Astrocyte (in vitro differentiated cells and primary cell): ENCODE measurements at regions not wholly inside any gene's neighbourhood (a gene's known extent, or its start where the extent isn't known, plus 50 kb on each side); places are given as distances from the start of the nearest gene placed in this dataset.

ENCODE experiments used
- DNase-seq: peaks from one replicate; pipeline ENCODE4 v3.0.0-alpha.2; 2010; ENCODE audit warnings: low read depth
- FAIRE-seq: peaks from 2 replicates; lab custom pipeline; 2011; peaks lifted over from hg19 to GRCh38; lab: Jason Lieb, UNC
- H2AFZ ChIP-seq: 2 replicates; pipeline ENCODE4 v1.6.0; 2012; ENCODE audit warnings: low read depth, low read length, inconsistent platforms
- H3K27ac ChIP-seq: 2 replicates; pipeline ENCODE4 v1.5.1; 2011; ENCODE audit warnings: low read depth, low read length, inconsistent platforms
- H3K27me3 ChIP-seq: 2 replicates; pipeline ENCODE4 v1.6.0; 2011; ENCODE audit warnings: low read length, inconsistent platforms; ENCODE audit not compliant: insufficient read depth
- H3K36me3 ChIP-seq: 2 replicates; pipeline ENCODE4 v1.5.1; 2011; ENCODE audit warnings: low read length, inconsistent platforms; ENCODE audit not compliant: insufficient read depth
- H3K4me1 ChIP-seq: 2 replicates; pipeline ENCODE4 v1.5.1; 2011; ENCODE audit warnings: low read length, inconsistent platforms; ENCODE audit not compliant: insufficient read depth
- H3K4me2 ChIP-seq: 2 replicates; pipeline ENCODE4 v1.6.0; 2012; ENCODE audit warnings: low read length, inconsistent platforms
- H3K4me3 ChIP-seq: 2 replicates; pipeline ENCODE4 v1.5.1; 2011; ENCODE audit warnings: low read depth, mild to moderate bottlenecking, low read length, inconsistent platforms; ENCODE audit not compliant: insufficient read depth
- H3K79me2 ChIP-seq: 2 replicates; pipeline ENCODE4 v1.6.0; 2012; ENCODE audit warnings: mild to moderate bottlenecking, low read length, inconsistent platforms; ENCODE audit not compliant: insufficient read depth
- H3K9ac ChIP-seq: 2 replicates; pipeline ENCODE4 v1.6.0; 2012; ENCODE audit warnings: mild to moderate bottlenecking, low read length, inconsistent platforms
- H3K9me3 ChIP-seq: 2 replicates; pipeline ENCODE4 v1.5.1; 2012; ENCODE audit warnings: low read depth, mild to moderate bottlenecking, low read length, inconsistent platforms; ENCODE audit not compliant: insufficient read depth
- H4K20me1 ChIP-seq: 2 replicates; pipeline ENCODE4 v1.6.0; 2012; ENCODE audit warnings: low read length, inconsistent platforms; ENCODE audit not compliant: insufficient read depth
- H3K27ac Mint-ChIP-seq: one replicate; pipeline ENCODE4 v1.8.0; 2021; ENCODE audit warnings: mild to moderate bottlenecking, mixed read lengths; ENCODE audit not compliant: unreplicated experiment
- H3K27me3 Mint-ChIP-seq: one replicate; pipeline ENCODE4 v1.8.0; 2021; ENCODE audit warnings: low read depth, mixed read lengths; ENCODE audit not compliant: unreplicated experiment
- H3K36me3 Mint-ChIP-seq: one replicate; pipeline ENCODE4 v1.8.0; 2021; ENCODE audit warnings: low read depth, mixed read lengths; ENCODE audit not compliant: unreplicated experiment
- H3K4me1 Mint-ChIP-seq: one replicate; pipeline ENCODE4 v1.8.0; 2021; ENCODE audit warnings: low read depth, mixed read lengths; ENCODE audit not compliant: unreplicated experiment
- H3K4me3 Mint-ChIP-seq: one replicate; pipeline ENCODE4 v1.8.0; 2021; ENCODE audit warnings: mild to moderate bottlenecking, moderate library complexity, mixed read lengths; ENCODE audit not compliant: unreplicated experiment
- H3K9me3 Mint-ChIP-seq: one replicate; pipeline ENCODE4 v1.8.0; 2021; ENCODE audit warnings: mild to moderate bottlenecking, mixed read lengths; ENCODE audit not compliant: unreplicated experiment
- CTCF ChIP-seq: IDR thresholded peaks from 2 replicates; pipeline ENCODE4 v1.5.1; 2011; ENCODE audit warnings: low read depth, mild to moderate bottlenecking, inconsistent platforms, low read length, moderate library complexity; ENCODE audit not compliant: insufficient read depth
- EZH2 ChIP-seq: IDR thresholded peaks from 2 replicates; pipeline ENCODE4 v1.6.1; 2012; ENCODE audit warnings: mild to moderate bottlenecking, low read length, inconsistent platforms; ENCODE audit not compliant: insufficient read depth

- no peaks in the 10 kb centered on the region for H3K9me3 Mint-ChIP-seq
- no peak overlapping the region for H3K9ac ChIP-seq
- FAIRE-seq: no peak
- H3K36me3 ChIP-seq: no peaks in the 10 kb centered on the region
- H3K9me3 ChIP-seq: no peaks in the 10 kb centered on the region
- no peaks in the 10 kb centered on the region for H3K4me1 ChIP-seq
- TF ChIP-seq EZH2: no peak
- no peak for TF ChIP-seq CTCF
- H3K4me2 ChIP-seq: no peak overlapping the region
- no peaks in the 10 kb centered on the region for H3K27me3 Mint-ChIP-seq
- no peak overlapping the region for H3K27ac ChIP-seq
- no peaks in the 10 kb centered on the region for H3K27me3 ChIP-seq
- H3K4me3 ChIP-seq: no peak overlapping the region
- no peak for DNase-seq
- no peak overlapping the region for H3K4me3 Mint-ChIP-seq
- peak overlapping the region; percentile 23 for H3K27ac Mint-ChIP-seq
- peaks cover 8% of the 10 kb centered on the region for H3K4me1 Mint-ChIP-seq
- H3K79me2 ChIP-seq: no peaks in the 10 kb centered on the region
- no peaks in the 10 kb centered on the region for H3K36me3 Mint-ChIP-seq
- H2AFZ ChIP-seq: no peak overlapping the region
- H4K20me1 ChIP-seq: no peaks in the 10 kb centered on the region
Measured at GRCh38 chr16:54873071-54873470, 57.6 kb upstream of the IRX5 start.

- Histone ChIP-seq H3K4me2 (no peak overlapping the region), H3K79me2 (no peaks in the 10 kb centered on the region), H2AFZ (no peak overlapping the region), H3K27ac (no peak overlapping the region), H3K4me3 (no peak overlapping the region), H3K9ac (no peak overlapping the region), H4K20me1 (no peaks in the 10 kb centered on the region), H3K27me3 (no peaks in the 10 kb centered on the region), H3K9me3 (no peaks in the 10 kb centered on the region), H3K4me1 (no peaks in the 10 kb centered on the region), H3K36me3 (no peaks in the 10 kb centered on the region)
- Mint-ChIP-seq H3K27me3 (peaks cover 1% of the 10 kb centered on the region), H3K4me1 (no peaks in the 10 kb centered on the region), H3K27ac (no peak overlapping the region), H3K36me3 (no peaks in the 10 kb centered on the region), H3K9me3 (peaks cover 7% of the 10 kb centered on the region), H3K4me3 (no peak overlapping the region)
- no peak for FAIRE-seq
- TF ChIP-seq EZH2: no peak
- TF ChIP-seq CTCF: no peak
- DNase-seq: no peak
Measured at GRCh38 chr16:54870151-54870550, 60.5 kb upstream of the IRX5 start.

- no peaks in the 10 kb centered on the region for H3K36me3 ChIP-seq
- Mint-ChIP-seq H3K27ac (no peak overlapping the region), H3K9me3 (peaks cover 7% of the 10 kb centered on the region), H3K4me3 (no peak overlapping the region), H3K36me3 (no peaks in the 10 kb centered on the region), H3K4me1 (no peaks in the 10 kb centered on the region), H3K27me3 (peaks cover 1% of the 10 kb centered on the region)
- H3K79me2 ChIP-seq: no peaks in the 10 kb centered on the region
- TF ChIP-seq CTCF: no peak
- TF ChIP-seq EZH2: no peak
- H3K4me2 ChIP-seq: no peak overlapping the region
- H3K9ac ChIP-seq: no peak overlapping the region
- H4K20me1 ChIP-seq: no peaks in the 10 kb centered on the region
- no peaks in the 10 kb centered on the region for H3K27me3 ChIP-seq
- H2AFZ ChIP-seq: no peak overlapping the region
- H3K4me3 ChIP-seq: no peak overlapping the region
- DNase-seq (no peak), FAIRE-seq (no peak)
- no peaks in the 10 kb centered on the region for H3K4me1 ChIP-seq
- no peak overlapping the region for H3K27ac ChIP-seq
- H3K9me3 ChIP-seq: no peaks in the 10 kb centered on the region
Measured at GRCh38 chr16:54867302-54867832, 63.3 kb upstream of the IRX5 start.
